ENCODE measurements at regions not wholly inside any gene's neighbourhood (a gene's known extent, or its start where the extent isn't known, plus 50 kb on each side); places are given as distances from the start of the nearest gene placed in this dataset.
"Not testable (repeated sequence)": the region's sequence is repeated elsewhere in the genome, so short reads cannot be mapped to it uniquely, and the experiment has no call there.

DNA sequence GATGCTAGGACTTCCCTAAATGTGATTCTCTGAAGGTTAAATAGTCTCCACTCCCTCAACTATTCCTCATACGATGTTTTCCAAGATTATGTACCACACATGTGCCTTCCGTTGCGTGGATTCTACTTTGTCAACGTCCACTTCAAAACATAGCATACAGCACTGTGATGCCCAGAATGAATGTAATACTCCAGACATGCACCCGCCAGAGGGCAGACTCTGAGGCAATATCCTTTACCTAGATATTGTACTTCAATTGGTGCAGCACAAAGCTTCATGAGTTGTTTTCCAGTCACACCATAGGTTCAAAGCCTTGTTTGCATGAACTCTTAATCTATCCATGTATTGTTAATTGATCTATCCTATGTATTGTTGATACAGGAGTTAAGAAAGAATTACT lies 201.0 kb upstream of the NABP1 start:
- DNase-seq (ENCODE audit: low read depth in 2 of 2): no peak

GRCh38 chr2:191478799-191479679 lies 198.9 kb upstream of the NABP1 start:
- peak in 1 of 2 donors; percentile 49 for DNase-seq (ENCODE audit: low read depth in 2 of 2)

- no peak for DNase-seq (ENCODE audit: low read depth in 2 of 2)
Measured at GRCh38 chr2:191479680-191480023, 198.3 kb upstream of the NABP1 start.

GRCh38 chr2:191481305-191482070 lies 196.4 kb upstream of the NABP1 start:
- DNase-seq (ENCODE audit: low read depth in 2 of 2): peak in 1 of 2 donors; percentile 23

DNA sequence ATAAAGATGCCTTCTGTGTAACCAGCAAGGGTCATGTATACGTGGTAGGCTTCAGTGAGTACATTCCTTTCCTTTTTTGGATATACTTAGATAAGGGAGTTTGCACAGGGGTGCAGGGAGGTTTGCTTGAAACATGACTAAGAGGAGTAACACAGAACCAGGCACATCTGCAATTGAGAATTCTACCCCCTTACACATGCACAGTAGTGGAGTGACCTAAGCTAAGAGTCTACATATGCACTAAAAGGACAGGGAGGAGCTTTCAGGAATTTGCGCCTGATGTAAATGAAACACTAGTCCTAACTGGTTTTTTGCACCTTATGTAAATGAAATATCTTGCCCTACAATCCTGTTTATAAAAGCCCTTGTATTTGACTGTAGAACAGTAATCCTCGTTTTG lies 194.8 kb upstream of the NABP1 start:
- DNase-seq (ENCODE audit: low read depth in 2 of 2): no peak

- peak in 1 of 2 donors; percentile 44 for DNase-seq (ENCODE audit: low read depth in 2 of 2)
Measured at GRCh38 chr2:191486584-191487320, 191.2 kb upstream of the NABP1 start.

DNA sequence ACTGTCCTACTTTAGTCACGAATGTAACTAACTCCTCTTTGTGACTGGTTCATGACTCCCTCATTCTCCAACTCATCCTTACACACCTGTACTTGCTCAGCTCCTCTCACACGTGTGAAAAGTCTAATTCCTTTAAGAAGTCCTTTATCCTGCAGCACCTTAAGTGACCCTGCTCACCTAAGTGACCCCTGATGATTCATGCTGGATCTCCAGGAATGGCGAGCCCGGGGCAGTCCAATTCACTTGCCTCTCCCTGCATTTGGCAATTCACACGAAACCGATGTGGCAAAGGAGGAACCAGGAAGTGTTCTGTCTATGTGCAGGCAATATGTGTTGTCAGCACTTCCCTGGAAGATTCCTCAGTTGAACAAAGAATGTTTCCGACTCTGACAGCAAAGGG lies 189.8 kb upstream of the NABP1 start:
- no peak for DNase-seq (ENCODE audit: low read depth in 2 of 2)

- no peak for DNase-seq (ENCODE audit: low read depth in 2 of 2)
Measured at GRCh38 chr2:191489177-191489576, 188.8 kb upstream of the NABP1 start.

DNA sequence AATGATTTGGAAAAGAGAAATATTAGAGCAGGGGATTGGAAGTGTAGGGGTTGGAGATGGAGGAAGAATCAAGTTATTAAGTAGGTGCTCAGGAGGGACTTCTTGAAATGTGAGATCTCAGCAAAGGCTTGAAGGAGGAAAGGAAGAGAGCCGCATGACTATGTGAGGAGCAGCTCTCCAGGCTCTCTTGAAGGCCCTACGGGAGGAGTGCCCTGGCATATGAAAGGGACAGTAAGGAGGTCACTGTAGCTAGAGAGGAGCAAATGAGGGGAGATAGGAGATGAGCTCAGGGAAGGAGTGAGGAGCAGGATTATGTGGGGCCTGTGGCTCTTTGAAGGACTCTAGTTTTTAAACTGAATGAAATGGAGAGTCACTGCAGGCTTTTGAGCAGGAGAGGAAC lies 181.1 kb upstream of the NABP1 start:
- DNase-seq (ENCODE audit: low read depth in 2 of 2): no peak

DNA sequence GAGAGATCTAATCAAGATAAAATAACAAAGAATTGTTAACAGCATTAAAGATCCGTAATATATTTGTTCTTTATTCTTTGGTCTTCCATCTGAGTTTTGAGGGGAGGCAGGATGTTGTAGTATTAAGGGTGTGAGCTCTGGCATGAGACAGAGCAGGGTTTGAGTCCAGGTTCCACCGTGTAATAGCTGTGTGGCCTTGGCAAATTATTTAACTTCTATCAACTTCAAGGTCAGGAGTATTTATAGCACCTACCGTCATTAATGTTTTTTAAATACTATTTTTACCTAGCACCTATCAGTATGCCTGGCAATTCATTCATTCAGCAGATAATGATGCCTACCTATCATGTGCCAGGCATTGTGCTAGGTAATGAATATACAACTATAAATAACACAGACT lies 180.1 kb upstream of the NABP1 start:
- DNase-seq (ENCODE audit: low read depth in 2 of 2): no peak

- DNase-seq (ENCODE audit: low read depth in 2 of 2): no peak
Measured at GRCh38 chr2:191499050-191499449, 178.9 kb upstream of the NABP1 start.

DNA sequence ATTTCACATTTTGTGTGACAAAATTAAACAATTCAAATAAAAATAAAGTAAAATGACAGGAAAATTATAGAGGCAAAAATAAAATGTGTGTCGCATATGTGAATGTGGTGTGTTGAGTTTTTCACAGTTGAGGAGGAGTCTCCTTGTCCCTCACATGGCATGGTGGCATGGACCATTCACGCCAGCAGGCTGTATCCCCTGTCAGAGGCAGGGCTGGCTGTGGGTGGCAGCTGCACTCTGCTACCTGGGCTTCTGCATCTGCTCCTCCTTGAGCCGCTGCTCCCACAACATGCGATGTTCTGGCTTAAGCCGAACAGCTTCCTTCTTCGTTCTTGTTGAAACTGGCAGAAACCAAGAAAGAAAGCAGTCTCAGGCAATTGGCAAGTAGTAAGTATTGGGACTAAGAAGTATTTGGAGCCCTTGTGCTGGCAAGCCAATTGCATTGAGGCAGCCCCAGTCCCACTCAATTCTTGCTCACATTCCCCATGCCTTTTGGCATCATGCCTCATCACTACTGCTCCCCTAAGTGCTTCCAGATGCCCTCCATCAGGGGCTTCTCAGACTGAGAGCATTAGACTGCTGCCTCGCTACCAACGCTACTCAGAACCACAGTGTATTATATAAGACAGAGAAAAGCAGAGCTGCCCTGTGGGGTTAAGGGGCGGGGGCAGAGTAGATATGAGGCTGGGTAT lies 177.9 kb upstream of the NABP1 start:
- no peak for DNase-seq (ENCODE audit: low read depth in 2 of 2)

DNA sequence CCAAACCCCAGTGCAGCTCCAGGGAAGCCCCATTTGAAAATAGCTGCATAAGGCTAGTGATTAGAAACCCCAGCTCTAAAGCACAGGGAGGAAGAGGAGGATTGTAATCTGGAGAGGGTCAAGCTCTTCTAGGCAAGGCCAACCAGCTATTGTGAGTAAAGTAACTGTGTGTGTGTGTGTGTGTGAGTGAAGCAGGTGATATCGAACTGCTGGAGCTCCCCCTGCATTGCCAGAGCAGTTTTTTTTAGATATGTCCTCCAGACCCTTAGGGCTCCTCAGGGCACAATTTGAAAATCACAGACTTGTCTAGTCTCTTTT lies 177.4 kb upstream of the NABP1 start:
- DNase-seq (ENCODE audit: low read depth in 2 of 2): no peak

- peak in 1 of 2 donors; percentile 2 for DNase-seq (ENCODE audit: low read depth in 2 of 2)
Measured at GRCh38 chr2:191500884-191501560, 176.9 kb upstream of the NABP1 start.

- peak; percentile 25 to 56 for DNase-seq (ENCODE audit: low read depth in 2 of 2)
Measured at GRCh38 chr2:191501561-191502168, 176.3 kb upstream of the NABP1 start.

DNA sequence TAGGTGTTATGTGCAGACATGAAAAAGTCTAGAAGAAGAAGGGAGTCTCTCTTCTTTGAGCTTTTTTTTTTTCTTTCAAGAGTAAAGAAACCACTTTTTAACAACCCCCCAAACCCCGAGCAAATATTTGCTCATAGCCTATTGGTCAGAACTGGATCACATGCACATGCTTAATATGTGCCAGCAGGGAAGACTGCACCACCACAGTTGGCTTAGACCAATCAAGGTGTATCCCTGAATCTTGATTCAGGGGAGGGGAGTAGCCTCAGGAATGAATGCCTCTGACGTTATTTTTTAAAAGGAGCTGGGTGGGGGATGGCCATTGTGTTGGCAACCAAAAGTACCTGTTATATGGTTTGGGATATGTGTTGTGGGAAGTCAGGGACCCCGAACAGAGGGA lies 171.4 kb upstream of the NABP1 start:
- DNase-seq (ENCODE audit: low read depth in 2 of 2): no peak

DNA sequence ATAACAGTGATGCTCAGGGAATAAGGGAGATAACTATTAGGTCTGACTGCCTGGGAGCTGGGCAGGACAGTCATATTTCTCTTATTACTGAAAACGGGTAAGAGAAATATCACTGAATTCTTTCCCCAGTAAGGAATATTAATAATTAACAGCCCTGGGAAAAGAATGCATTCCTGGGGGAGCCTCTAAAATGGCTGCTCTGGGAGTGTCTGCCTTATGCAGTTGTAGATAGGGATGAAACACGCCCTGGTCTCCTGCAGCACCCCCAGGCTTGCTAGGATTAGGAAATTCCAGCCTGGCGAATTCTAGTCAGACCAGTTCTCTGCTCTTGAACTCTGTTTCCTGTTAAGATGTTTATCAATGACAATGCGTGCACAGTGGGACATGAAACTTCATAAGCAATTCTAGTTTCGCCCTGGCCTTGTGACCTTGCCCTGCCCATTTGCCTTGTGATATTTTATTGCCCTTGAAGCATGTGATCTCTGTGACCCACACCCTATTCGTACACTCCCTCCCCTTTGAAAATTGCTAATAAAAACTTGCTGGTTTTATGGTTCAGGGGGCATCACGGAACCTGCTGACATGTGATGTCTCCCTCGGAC lies 170.6 kb upstream of the NABP1 start:
- not testable (repeated sequence) for DNase-seq (ENCODE audit: low read depth in 2 of 2)

GRCh38 chr2:191508738-191509137 lies 169.2 kb upstream of the NABP1 start:
- DNase-seq (ENCODE audit: low read depth in 2 of 2): no peak

GRCh38 chr2:191512216-191512835 lies 165.6 kb upstream of the NABP1 start:
- no peak for DNase-seq (ENCODE audit: low read depth in 2 of 2)

DNA sequence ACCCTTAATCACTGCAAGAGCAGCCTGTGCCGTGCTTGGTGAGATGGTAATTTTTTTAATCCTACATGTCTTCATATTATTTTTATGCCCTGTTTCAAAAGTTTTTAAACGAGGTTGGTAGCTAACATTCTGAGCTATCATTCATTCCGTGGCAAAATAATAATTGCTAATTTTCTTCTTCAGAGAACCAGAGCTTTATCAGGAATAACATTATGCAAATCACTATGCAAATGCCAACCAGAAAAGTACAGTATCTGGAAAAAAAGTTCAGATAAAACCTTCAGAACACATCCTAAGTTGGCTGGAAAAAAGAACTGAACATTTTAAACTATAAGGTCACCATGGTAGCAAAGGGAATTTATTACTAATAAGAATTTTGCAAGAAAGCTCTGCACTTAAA lies 165.1 kb upstream of the NABP1 start:
- no peak for DNase-seq (ENCODE audit: low read depth in 2 of 2)

All from dermis microvascular lymphatic vessel endothelial cell (primary cell).